CD4-positive, alpha-beta T cell treated with Interleukin-17A for 4 hours (primary cell): ENCODE measurements at regions not wholly inside any gene's neighbourhood (a gene's known extent, or its start where the extent isn't known, plus 50 kb on each side); places are given as distances from the start of the nearest gene placed in this dataset.

ENCODE experiments used
- DNase-seq: peaks from one replicate; pipeline ENCODE4 v3.0.0-alpha.2; 2020; ENCODE audit warnings: mixed read lengths

- DNase-seq = no peak
Observed at GRCh38 chr3:26559227-26559626, 63.3 kb upstream of the LRRC3B start.

- no peak for DNase-seq
Observed at GRCh38 chr3:26560081-26560480, 62.5 kb upstream of the LRRC3B start.

GRCh38 chr3:26562021-26562768, 60.4 kb upstream of the LRRC3B start:
- DNase-seq = no peak
